HUES6 (cell line): ENCODE measurements at regions not wholly inside any gene's neighbourhood (a gene's known extent, or its start where the extent isn't known, plus 50 kb on each side); places are given as distances from the start of the nearest gene placed in this dataset.

Experiments
- H3K27ac ChIP-seq: 2 replicates; pipeline ENCODE4 v1.7.0; 2013; ENCODE audit warnings: low read depth, mild to moderate bottlenecking, low read length, inconsistent platforms
- H3K27me3 ChIP-seq: 2 replicates; pipeline ENCODE4 v1.6.1; 2013; ENCODE audit warnings: low read length; ENCODE audit not compliant: control insufficient read depth, insufficient read depth
- H3K36me3 ChIP-seq: 2 replicates; pipeline ENCODE4 v1.6.1; 2013; ENCODE audit warnings: low read length; ENCODE audit not compliant: control insufficient read depth, insufficient read depth
- H3K4me1 ChIP-seq: 2 replicates; pipeline ENCODE4 v1.6.1; 2013; ENCODE audit warnings: low read length; ENCODE audit not compliant: control insufficient read depth, insufficient read depth
- H3K4me3 ChIP-seq: 2 replicates; pipeline ENCODE4 v1.5.1; 2013; ENCODE audit warnings: low read depth, low read length
- H3K9ac ChIP-seq: one replicate; pipeline ENCODE4 v1.6.1; 2013; ENCODE audit warnings: mild to moderate bottlenecking, low read length
- H3K9me3 ChIP-seq: 2 replicates; pipeline ENCODE4 v1.6.1; 2013; ENCODE audit warnings: low read depth, low read length; ENCODE audit not compliant: control insufficient read depth, insufficient read depth

DNA sequence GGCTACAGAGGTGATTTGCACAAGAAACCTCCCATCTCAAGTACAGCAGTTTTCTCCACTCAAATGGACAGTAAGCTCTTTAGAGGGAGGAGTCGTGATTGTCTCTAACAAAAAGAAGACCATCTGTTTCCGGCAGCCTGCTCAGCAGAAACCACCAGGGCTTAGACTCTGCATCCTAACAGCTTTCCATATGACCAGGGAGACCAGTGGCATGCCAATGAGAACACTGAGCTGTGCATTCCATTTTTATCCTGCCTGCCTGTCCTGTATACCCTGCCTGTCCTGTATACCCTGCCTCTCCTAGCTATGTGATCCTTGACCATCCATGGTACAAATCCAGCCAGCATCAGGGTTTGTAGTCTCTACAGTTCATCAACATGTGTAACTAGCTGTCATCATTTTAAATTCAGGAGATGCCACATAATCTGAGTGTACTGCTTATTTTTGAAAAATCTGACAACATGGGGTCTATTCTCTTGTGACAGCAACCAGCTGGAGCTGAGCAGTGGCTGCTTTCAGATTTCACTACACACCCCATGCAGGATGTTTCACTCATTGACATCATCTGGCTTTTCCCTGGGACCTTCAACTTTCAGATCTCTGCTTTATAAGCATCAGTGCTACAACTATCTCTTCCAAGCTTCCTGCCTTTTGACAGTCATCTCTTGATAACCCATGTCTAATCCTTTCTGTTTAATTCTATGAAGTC, 50.5 kb upstream of the POU2AF2 start:
- H3K27me3 ChIP-seq, result no peaks in the 10 kb centered on the region
- H3K4me3 ChIP-seq, result no peak overlapping the region
- H3K36me3 ChIP-seq, result no peaks in the 10 kb centered on the region
- no peak overlapping the region for H3K9ac ChIP-seq
- H3K27ac ChIP-seq, result no peak overlapping the region
- H3K9me3 ChIP-seq, result no peaks in the 10 kb centered on the region; the same call in 1 of the 2 replicates
- peaks cover 7% of the 10 kb centered on the region; the same call in 1 of the 2 replicates for H3K4me1 ChIP-seq

DNA sequence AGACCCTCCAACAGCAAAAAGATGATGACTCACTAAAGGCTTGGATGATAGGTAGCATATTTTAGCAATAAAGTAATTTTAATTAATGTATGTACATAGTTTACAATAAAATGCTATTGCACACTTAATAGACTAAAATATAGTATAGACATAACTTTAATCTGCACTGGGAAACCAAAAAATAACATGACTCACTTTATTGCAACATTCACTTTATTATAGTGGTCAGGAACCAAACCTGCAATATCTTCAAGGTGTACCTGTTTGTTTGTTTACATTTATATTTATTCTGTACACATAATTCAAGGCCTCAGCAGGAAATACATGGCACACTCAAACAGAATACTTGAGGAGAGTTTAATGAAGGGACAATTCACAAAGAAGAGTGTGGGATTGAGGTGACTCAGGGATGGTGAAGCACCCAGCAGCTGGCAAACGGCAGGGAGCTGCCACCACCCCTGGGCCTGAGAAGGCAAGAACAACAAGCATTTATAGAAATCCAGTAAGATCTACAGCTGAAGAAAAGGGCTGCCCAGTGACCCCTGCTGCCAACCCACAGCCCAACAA, 51.5 kb upstream of the POU2AF2 start:
- Histone ChIP-seq H3K36me3 (no peaks in the 10 kb centered on the region), H3K27me3 (no peaks in the 10 kb centered on the region), H3K27ac (no peak overlapping the region), H3K4me3 (no peak overlapping the region), H3K9ac (no peak overlapping the region), H3K9me3 (no peaks in the 10 kb centered on the region; the same call in 1 of the 2 replicates), H3K4me1 (peaks cover 7% of the 10 kb centered on the region; the same call in 1 of the 2 replicates)

DNA sequence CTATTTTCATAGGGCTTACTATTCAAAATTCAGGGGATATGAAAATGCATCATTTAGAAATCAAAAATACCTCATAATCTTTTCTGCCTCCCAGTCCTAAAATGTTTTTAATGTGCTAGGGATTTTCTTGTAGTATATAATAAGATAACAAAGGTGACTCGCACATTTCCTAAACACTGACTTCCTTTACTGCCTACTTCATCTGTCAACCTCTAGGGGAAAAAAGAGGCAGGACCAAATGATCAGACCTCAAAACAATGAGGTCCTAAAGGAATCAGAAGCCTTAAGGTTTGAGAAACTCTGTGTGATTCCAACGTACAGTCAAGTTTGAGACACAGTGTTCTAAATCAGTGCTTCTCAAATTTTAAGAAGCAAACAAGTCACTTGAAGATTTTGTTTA, 56.1 kb upstream of the POU2AF2 start:
- H3K4me3 ChIP-seq, result no peak overlapping the region
- peaks cover under 1% of the 10 kb centered on the region; the same call in 1 of the 2 replicates for H3K4me1 ChIP-seq
- no peak overlapping the region for H3K9ac ChIP-seq
- H3K36me3 ChIP-seq, result no peaks in the 10 kb centered on the region
- H3K9me3 ChIP-seq, result peaks cover 2% of the 10 kb centered on the region; the same call in 1 of the 2 replicates
- no peaks in the 10 kb centered on the region for H3K27me3 ChIP-seq
- H3K27ac ChIP-seq, result no peak overlapping the region

DNA sequence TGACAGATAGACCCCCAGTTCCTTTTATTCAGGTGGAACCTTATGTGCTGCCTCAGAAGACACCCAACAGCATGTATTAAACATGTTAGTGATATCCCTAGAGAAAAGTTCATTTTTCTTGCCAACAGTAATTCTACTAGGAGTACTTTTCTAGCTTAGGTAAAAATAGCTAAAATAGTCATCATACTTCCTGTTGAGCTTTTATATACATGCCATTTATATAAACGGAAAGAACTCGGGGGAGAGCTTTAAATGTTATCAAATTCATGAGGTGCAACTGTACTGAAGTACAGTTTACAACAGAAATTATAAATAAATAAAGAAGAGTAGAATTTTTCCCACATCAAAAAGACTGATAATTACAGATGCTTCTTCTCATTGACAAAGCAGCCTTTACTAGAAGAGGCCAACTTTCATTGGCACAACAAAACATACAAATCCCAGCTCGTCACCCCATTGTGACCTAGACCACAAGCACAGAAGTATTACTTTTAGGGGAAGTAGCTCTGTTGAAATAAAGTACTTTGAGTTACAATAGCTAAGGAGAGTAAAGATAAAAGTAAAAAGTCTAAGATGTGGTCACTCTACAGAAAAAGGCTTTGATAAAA, 59.1 kb upstream of the POU2AF2 start:
- no peak overlapping the region for H3K4me3 ChIP-seq
- no peaks in the 10 kb centered on the region for H3K4me1 ChIP-seq
- H3K27me3 ChIP-seq, result no peaks in the 10 kb centered on the region
- H3K27ac ChIP-seq, result no peak overlapping the region
- no peak overlapping the region for H3K9ac ChIP-seq
- H3K36me3 ChIP-seq, result no peaks in the 10 kb centered on the region
- peaks cover 4% of the 10 kb centered on the region; the same call in 1 of the 2 replicates for H3K9me3 ChIP-seq

DNA sequence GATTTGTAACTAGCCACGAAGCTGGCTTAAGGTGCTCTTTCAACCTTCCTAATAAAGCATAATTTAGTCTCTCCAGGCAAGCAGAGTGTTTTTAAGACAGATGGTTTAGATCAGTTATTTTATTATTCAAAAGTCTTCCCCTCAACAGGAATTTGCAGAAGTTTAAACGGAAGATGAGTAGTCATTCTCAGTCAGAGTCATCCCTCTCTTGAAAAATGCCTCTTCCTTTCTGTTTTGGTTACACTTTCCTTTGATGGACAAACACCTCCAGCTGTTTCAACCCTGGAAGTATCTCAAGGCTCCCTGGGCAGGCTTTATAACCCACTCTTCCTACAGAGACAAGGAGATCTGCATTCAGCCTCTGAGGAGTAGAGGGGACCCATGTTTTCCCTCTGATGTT, 60.3 kb upstream of the POU2AF2 start:
- Histone ChIP-seq H3K9ac (no peak overlapping the region), H3K27ac (no peak overlapping the region), H3K4me3 (no peak overlapping the region), H3K4me1 (no peaks in the 10 kb centered on the region), H3K36me3 (no peaks in the 10 kb centered on the region), H3K9me3 (peaks cover 4% of the 10 kb centered on the region; the same call in 1 of the 2 replicates), H3K27me3 (no peaks in the 10 kb centered on the region)

DNA sequence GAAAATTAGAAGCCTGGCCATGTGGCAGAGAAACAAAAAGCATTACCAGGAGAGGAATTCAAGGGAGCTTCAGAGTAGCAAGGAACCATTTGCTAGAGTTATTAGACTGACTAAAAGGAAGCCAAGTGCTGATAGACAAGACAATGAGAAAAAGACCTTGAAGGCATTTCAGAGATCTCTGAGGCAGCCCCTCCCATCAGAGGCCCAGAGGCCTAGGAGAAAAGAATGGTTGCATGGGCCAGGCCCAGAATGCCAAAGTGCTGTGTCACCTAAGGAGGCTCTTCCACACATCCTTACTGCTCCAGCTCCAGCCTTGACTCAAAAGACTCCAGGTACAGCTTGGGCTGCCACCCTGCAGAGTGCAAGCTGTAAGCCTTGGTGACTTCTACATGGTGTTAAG, 61.8 kb upstream of the POU2AF2 start:
- Histone ChIP-seq H3K27me3 (no peaks in the 10 kb centered on the region), H3K9ac (no peak overlapping the region), H3K4me1 (no peaks in the 10 kb centered on the region), H3K27ac (no peak overlapping the region), H3K4me3 (no peak overlapping the region), H3K36me3 (no peaks in the 10 kb centered on the region), H3K9me3 (peaks cover 2% of the 10 kb centered on the region; the same call in 1 of the 2 replicates)

DNA sequence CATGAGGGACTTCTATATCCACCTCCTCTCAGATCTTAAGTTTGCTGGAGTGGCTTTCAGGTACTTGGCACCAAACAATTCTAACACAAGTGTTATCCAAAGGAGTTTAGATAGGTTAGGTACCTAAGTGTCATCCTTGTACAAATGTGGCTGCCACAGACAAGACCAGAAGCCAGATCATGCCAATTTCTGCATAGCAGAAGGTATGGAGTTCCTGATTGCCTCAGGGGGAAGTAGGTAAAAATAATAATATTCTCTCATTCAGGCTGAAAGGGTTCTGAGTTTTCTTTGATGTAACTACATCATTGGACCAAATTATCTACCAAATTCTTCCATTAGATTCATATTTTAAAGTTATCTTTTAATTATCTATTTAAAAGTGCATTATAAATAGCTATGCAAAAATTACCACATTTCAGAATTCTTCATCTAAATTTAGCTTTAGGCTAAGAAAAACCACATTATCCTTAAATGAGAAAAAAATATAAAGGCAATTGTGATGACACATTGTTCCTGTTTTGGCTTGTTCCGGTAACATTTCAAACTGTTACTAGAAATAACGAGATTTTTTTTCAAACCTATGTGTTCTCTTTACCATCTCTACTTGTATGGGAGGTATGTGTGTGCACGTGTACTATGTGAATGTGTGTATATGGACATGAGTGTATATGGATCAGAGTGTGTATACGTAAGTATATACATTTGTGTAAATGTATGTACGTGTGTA, 66.2 kb upstream of the POU2AF2 start:
- H3K4me3 ChIP-seq, result no peak overlapping the region
- H3K4me1 ChIP-seq, result no peaks in the 10 kb centered on the region
- H3K9me3 ChIP-seq, result peaks cover 2% of the 10 kb centered on the region; the same call in 1 of the 2 replicates
- no peaks in the 10 kb centered on the region for H3K27me3 ChIP-seq
- H3K27ac ChIP-seq, result no peak overlapping the region
- H3K9ac ChIP-seq, result no peak overlapping the region
- no peaks in the 10 kb centered on the region for H3K36me3 ChIP-seq

DNA sequence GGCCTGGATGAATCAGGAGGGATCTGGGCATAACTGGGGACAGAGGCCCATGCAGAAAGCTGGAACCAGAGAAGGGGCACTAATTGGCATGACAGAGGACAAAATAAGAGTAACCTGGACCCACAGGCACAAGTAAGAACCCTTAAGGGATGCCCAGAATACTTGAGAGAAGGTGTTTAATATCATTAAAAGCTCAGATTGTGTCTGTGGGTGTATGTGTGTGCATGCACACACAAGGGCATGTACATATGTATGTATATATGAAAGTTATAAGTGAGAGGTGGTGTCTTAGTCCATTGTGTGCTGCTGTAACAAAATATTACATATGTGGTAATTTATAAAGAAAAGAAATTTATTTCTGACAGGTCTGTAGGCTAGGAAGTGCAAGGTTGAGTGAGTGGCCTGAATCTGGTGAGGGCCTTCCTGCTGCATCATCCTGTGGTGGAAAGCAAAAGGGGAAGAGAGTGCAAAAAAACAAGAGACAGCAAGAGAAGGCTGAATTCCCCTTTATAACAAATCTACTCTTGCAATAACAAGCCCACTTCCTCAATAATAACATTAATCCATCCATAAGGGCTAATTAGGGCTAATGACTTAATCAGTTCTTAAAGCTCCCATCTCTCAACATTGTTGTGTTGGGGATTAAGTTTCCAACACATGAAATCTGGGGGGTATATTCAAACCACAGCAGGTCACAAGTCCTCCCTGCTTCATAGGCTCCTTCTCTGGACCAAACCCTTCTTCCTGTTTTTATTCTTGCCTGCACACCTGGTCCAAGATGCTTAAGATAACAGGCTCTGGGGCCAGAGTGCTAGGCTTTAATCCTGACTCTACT, 68.3 kb upstream of the POU2AF2 start:
- H3K36me3 ChIP-seq, result no peaks in the 10 kb centered on the region
- no peak overlapping the region for H3K27ac ChIP-seq
- no peaks in the 10 kb centered on the region for H3K9me3 ChIP-seq
- no peaks in the 10 kb centered on the region for H3K27me3 ChIP-seq
- no peak overlapping the region for H3K4me3 ChIP-seq
- no peaks in the 10 kb centered on the region for H3K4me1 ChIP-seq
- H3K9ac ChIP-seq, result no peak overlapping the region

DNA sequence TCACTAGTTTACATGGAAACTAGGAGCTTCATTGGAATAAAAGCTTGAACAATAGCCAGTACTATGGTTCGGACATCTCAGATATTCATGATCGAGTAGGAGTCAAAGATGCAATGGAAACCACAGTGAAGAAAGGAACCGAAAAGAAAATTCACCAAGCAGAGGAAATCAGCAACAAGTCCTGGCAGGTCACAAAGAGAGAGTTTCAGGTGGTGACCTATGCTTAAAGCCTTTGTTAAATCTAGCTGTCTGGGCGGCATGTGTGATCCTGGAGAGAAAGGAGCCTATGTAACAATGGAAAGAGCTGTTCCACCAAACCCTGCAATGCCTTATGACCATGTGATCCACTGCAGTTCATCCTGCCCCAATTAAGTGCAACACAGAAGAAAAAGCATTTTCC, 68.9 kb upstream of the POU2AF2 start:
- Histone ChIP-seq H3K27me3 (no peaks in the 10 kb centered on the region), H3K36me3 (no peaks in the 10 kb centered on the region), H3K4me1 (no peaks in the 10 kb centered on the region), H3K9ac (no peak overlapping the region), H3K9me3 (no peaks in the 10 kb centered on the region), H3K4me3 (no peak overlapping the region), H3K27ac (no peak overlapping the region)

DNA sequence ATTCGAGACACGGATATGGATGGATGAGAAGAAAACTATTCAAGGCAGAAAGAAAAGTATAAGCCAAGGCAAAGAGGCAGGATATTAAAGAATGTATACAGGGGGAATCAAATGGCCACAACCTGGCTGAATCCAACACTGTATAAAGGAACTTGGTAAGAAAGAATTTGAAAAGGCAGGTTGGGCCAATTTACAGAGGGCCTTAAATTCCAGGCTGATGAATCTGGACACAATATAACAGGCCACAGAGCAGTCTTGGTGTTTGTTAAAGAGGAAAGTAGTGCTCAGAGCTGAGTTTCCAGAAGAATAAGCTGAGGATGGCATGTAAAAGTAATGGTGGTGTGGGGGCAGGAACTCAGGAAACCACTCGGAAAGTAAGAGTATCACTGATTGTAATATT, 72.3 kb upstream of the POU2AF2 start:
- no peaks in the 10 kb centered on the region for H3K27me3 ChIP-seq
- no peaks in the 10 kb centered on the region for H3K4me1 ChIP-seq
- H3K9ac ChIP-seq, result no peak overlapping the region
- H3K9me3 ChIP-seq, result no peaks in the 10 kb centered on the region
- no peak overlapping the region for H3K4me3 ChIP-seq
- no peaks in the 10 kb centered on the region for H3K36me3 ChIP-seq
- H3K27ac ChIP-seq, result no peak overlapping the region
